ENCODE measurements at regions not wholly inside any gene's neighbourhood (a gene's known extent, or its start where the extent isn't known, plus 50 kb on each side); places are given as distances from the start of the nearest gene placed in this dataset.
A peak's percentile ranks its signal among the peaks of the same experiment; 100 is the strongest.

DNA sequence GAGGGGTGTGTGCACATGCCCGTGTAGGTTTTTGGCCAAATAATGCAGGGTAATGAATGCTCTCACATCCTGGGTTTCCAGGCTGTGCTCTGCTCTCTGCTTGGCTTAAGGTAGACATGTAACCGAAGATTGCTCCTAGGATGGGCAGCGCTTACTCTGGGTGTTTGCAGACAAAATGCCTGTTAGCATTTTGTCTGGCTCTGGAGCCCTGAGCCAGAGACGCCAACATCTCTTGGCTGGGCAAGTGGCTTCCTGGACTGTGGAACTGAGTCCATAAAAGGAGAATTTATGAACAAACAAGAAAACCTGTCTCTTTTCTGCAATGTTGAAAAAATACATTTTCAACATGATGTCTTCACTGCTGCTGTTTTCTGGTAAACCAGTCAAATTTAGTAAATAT lies 96.0 kb upstream of the TSPAN2 start:
- TF ChIP-seq, protein P1, sequence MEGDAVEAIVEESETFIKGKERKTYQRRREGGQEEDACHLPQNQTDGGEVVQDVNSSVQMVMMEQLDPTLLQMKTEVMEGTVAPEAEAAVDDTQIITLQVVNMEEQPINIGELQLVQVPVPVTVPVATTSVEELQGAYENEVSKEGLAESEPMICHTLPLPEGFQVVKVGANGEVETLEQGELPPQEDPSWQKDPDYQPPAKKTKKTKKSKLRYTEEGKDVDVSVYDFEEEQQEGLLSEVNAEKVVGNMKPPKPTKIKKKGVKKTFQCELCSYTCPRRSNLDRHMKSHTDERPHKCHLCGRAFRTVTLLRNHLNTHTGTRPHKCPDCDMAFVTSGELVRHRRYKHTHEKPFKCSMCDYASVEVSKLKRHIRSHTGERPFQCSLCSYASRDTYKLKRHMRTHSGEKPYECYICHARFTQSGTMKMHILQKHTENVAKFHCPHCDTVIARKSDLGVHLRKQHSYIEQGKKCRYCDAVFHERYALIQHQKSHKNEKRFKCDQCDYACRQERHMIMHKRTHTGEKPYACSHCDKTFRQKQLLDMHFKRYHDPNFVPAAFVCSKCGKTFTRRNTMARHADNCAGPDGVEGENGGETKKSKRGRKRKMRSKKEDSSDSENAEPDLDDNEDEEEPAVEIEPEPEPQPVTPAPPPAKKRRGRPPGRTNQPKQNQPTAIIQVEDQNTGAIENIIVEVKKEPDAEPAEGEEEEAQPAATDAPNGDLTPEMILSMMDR (IDR thresholded peaks at IDR 0.05), result no peak
- no peak for TF ChIP-seq POLR2A (IDR thresholded peaks at IDR 0.05)
- Histone ChIP-seq H3K4me1 (peaks cover 0 to 21% (median 2%) of the 10 kb centered on the region in 3 donors), H3K4me3 (no peak overlapping the region), H3K27me3 (no peaks in the 10 kb centered on the region), H3K36me3 (no peaks in the 10 kb centered on the region), H3K27ac (peak overlapping the region in 1 of 4 donors; percentile 16), H3K9me3 (no peaks in the 10 kb centered on the region)
- intact Hi-C loops (cut with DNase I), result no loop called here
- 71 to 74% methylated on average over 3 to 4 of the region's 4 CpGs for WGBS, 2 donors
- no peak for DNase-seq

DNA sequence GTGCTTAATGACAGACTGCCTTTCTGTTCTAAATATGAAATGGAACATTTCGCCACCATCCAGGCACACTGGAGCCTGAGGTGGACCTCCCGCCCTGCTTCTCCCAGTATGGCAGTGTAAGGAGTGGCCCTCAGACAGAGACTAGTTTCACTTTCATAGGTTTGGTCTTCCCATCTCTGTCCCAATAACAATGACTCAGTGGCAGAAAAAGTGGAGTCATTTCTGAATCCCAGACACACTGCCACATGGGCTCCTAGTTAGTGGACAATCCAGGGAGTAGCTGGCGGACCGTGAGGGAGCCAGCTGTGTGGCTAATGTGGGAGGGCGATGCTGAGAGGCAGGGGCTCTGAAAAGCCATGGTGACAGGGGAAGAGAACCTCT lies 95.6 kb upstream of the TSPAN2 start:
- no peak for DNase-seq
- H3K9me3 ChIP-seq, result no peaks in the 10 kb centered on the region
- 85 to 89% methylated on average over 5 of the region's 5 CpGs for WGBS, 2 donors
- intact Hi-C loops (cut with DNase I), result no loop called here
- H3K27ac ChIP-seq, result peak overlapping the region in 2 of 4 donors; percentile 16
- no peaks in the 10 kb centered on the region for H3K27me3 ChIP-seq
- TF ChIP-seq, protein P1 (IDR thresholded peaks at IDR 0.05), result no peak
- TF ChIP-seq POLR2A (IDR thresholded peaks at IDR 0.05), result no peak
- H3K4me1 ChIP-seq, result peaks cover 0 to 17% (median 0%) of the 10 kb centered on the region in 3 donors
- no peak overlapping the region for H3K4me3 ChIP-seq
- no peaks in the 10 kb centered on the region for H3K36me3 ChIP-seq

DNA sequence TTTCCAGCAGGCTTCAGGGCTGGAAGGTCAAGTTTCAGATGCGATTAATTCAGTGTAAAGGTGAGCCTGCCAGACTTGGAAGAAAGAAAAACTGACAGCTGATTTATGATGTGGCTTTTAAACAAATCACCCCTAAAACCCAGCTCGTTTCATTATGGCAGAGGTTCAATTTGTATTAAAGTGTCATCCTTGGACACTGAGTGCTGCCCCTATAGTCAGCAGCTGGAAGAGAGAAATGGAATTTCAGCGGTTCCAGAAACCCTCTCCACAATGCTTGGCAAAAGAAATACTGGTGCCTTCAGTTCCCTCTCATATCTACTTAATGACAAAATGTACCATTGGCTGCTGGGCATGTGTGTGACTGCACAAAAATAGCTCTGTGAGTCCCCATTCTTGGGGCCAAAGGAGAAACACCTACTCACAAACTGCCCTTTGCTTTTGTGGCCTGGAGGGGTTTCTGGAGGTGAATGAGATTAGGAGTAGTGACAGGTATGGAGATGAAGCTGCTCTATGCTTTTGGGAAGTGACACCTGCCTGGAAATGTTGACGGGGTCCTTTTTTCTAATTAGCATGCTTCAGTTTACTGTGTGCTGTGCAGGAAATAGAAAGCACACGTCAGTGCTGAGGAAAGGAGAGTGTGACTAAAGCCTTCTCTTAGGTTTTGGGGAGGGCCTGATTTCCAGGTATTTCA lies 95.1 kb upstream of the TSPAN2 start:
- WGBS, 2 donors, result 42 to 48% methylated on average over 5 of the region's 5 CpGs
- intact Hi-C loops (cut with DNase I), result no loop called here

DNA sequence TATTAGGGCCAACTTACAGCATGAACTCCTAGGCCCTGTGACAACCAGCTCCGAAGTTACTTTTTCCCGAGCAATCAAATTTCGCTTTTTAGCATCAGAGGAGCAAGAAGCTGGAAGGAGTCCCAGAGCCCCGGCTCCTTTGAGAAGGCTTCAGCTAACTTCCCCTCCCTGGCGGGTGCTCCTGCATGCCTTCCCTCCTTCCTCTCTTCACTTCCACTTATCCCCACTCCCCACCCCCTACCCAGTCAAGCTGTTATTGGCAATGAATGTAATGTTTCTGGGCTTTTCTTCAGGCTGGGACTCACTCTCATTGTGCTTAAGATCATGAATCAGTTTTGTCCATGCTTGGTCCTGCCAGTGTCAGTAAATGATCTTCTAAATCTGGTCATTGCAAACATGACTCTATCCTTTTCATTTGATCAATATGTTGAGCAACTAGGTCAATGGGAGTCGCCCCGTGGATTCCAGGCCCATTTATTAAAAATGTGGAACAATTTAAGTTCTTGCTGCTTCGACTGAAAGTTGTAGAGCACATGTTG lies 94.5 kb upstream of the TSPAN2 start:
- peak overlapping the region in 2 of 4 donors; percentile 16 to 60 for H3K27ac ChIP-seq
- no peak overlapping the region for H3K4me3 ChIP-seq
- H3K36me3 ChIP-seq, result no peaks in the 10 kb centered on the region
- DNase-seq, result no peak
- no peaks in the 10 kb centered on the region for H3K9me3 ChIP-seq
- H3K4me1 ChIP-seq, result peaks cover 0 to 16% (median 0%) of the 10 kb centered on the region in 3 donors
- 39 to 50% methylated on average over 7 to 8 of the region's 8 CpGs for WGBS, 2 donors
- intact Hi-C loops (cut with DNase I), result no loop called here
- TF ChIP-seq, protein P1 (IDR thresholded peaks at IDR 0.05), result no peak
- TF ChIP-seq POLR2A (IDR thresholded peaks at IDR 0.05), result no peak
- no peaks in the 10 kb centered on the region for H3K27me3 ChIP-seq

More for the DNA sequence above, 95.1 kb upstream of the TSPAN2 start:
- Histone ChIP-seq H3K36me3 (no peaks in the 10 kb centered on the region), H3K9me3 (no peaks in the 10 kb centered on the region), H3K4me1 (peaks cover 0 to 16% (median 0%) of the 10 kb centered on the region in 3 donors), H3K27me3 (no peaks in the 10 kb centered on the region), H3K4me3 (no peak overlapping the region), H3K27ac (peak overlapping the region in 2 of 4 donors; percentile 16 to 60)
- TF ChIP-seq, protein P1 (IDR thresholded peaks at IDR 0.05), result no peak
- no peak for TF ChIP-seq POLR2A (IDR thresholded peaks at IDR 0.05)
- no peak for DNase-seq

DNA sequence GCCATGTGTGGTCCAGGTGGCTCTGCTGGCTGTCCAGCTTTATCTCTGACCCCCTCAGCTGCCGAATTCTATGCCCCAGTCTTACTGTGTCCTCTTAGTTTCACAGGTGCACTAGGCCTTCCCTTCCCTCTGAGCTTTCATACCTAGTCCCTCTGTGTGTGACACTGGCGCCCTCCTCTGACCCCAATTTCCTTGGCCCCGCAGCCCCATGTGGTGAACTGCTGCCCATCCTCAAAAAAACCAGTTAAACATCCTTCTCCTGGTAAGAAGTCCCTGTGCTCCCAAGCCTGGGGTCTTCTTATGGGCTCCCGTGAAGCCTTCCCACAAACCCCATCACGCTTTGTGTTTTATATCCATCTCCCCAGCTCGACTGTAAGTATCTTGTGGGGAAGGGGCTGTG lies 93.9 kb upstream of the TSPAN2 start:
- no peak for DNase-seq
- H3K36me3 ChIP-seq, result no peaks in the 10 kb centered on the region
- TF ChIP-seq POLR2A (IDR thresholded peaks at IDR 0.05), result no peak
- TF ChIP-seq, protein P1 (IDR thresholded peaks at IDR 0.05), result no peak
- H3K4me1 ChIP-seq, result peaks cover 0 to 16% (median 0%) of the 10 kb centered on the region in 3 donors
- 87 to 88% methylated on average over 6 of the region's 6 CpGs for WGBS, 2 donors
- no peaks in the 10 kb centered on the region for H3K27me3 ChIP-seq
- H3K27ac ChIP-seq, result peak overlapping the region in 2 of 4 donors; percentile 16 to 60
- no peak overlapping the region for H3K4me3 ChIP-seq
- intact Hi-C loops (cut with DNase I), result no loop called here
- no peaks in the 10 kb centered on the region for H3K9me3 ChIP-seq

All from esophagus squamous epithelium (tissue), 5 donors.